Activated CD4-positive, alpha-beta T cell treated with anti-CD3 and anti-CD28 coated beads for 36 hours (primary cell): ENCODE measurements at regions not wholly inside any gene's neighbourhood (a gene's known extent, or its start where the extent isn't known, plus 50 kb on each side); places are given as distances from the start of the nearest gene placed in this dataset.
A peak's percentile ranks its signal among the peaks of the same experiment; 100 is the strongest.
"Not testable (repeated sequence)": the region's sequence is repeated elsewhere in the genome, so short reads cannot be mapped to it uniquely, and the experiment has no call there.

ENCODE experiments used
- ATAC-seq: fragments of 200-7000 bp; cut with Tn5 transposase; one replicate; pipeline ENCODE4 v1.10.0; 2021; ENCODE audit warnings: mild to moderate bottlenecking, moderate library complexity
- CTCF ChIA-PET: fragments of 350-600 bp; sonication (Branson Sonifier 250); formaldehyde crosslinking; loops from one replicate; lab custom pipeline; 2021; ENCODE audit warnings: antibody characterized with exemption; lab: Charles Lee
- POLR2A ChIA-PET: fragments of 350-600 bp; sonication (Branson Sonifier 250); formaldehyde crosslinking; loops from one replicate; lab custom pipeline; 2021; ENCODE audit warnings: antibody characterized with exemption, inconsistent platforms; lab: Charles Lee
- DNase-seq: peaks from one replicate; pipeline ENCODE4 v3.0.0-alpha.2; 2020
- H3K27ac Mint-ChIP-seq: one replicate; pipeline ENCODE4 v1.8.0; 2021; ENCODE audit warnings: mixed read lengths
- H3K27me3 Mint-ChIP-seq: one replicate; pipeline ENCODE4 v1.8.0; 2021; ENCODE audit warnings: mixed read lengths
- H3K36me3 Mint-ChIP-seq: one replicate; pipeline ENCODE4 v1.8.0; 2021; ENCODE audit warnings: low read depth, mixed read lengths
- H3K4me1 Mint-ChIP-seq: one replicate; pipeline ENCODE4 v1.8.0; 2021; ENCODE audit warnings: mixed read lengths
- H3K4me3 Mint-ChIP-seq: one replicate; pipeline ENCODE4 v1.8.0; 2021; ENCODE audit warnings: mild to moderate bottlenecking, moderate library complexity, mixed read lengths
- H3K9me3 Mint-ChIP-seq: one replicate; pipeline ENCODE4 v1.8.0; 2021; ENCODE audit warnings: low read depth, mixed read lengths
- intact Hi-C, 2 experiments: fragments of 100-400 bp; cut with DNase I in 1 of 2; cut with micrococcal nuclease in 1 of 2; formaldehyde crosslinking; loops; one replicate each; pipeline versions ENCODE4 v1.14.2 to v1.15.1; 2022 to 2024; cut with DNase I, micrococcal nuclease

- H3K36me3 Mint-ChIP-seq: no peaks in the 10 kb centered on the region
- DNase-seq (no peak), ATAC-seq (no peak)
- H3K27me3 Mint-ChIP-seq: no peaks in the 10 kb centered on the region
- H3K4me3 Mint-ChIP-seq: no peak overlapping the region
- intact Hi-C loops: no loop called here
- peaks cover 19% of the 10 kb centered on the region for H3K9me3 Mint-ChIP-seq
- ChIA-PET POLR2A (no interaction called here), CTCF (no interaction called here)
- no peak overlapping the region for H3K27ac Mint-ChIP-seq
- no peaks in the 10 kb centered on the region for H3K4me1 Mint-ChIP-seq
Measured at GRCh38 chr7:53318566-53318965, 283.1 kb downstream of the POM121L12 start.

GRCh38 chr7:53325061-53325460, 289.6 kb downstream of the POM121L12 start:
- Mint-ChIP-seq H3K4me1 (no peaks in the 10 kb centered on the region), H3K27ac (no peak overlapping the region), H3K27me3 (no peaks in the 10 kb centered on the region), H3K9me3 (peaks cover 17% of the 10 kb centered on the region), H3K4me3 (no peak overlapping the region), H3K36me3 (no peaks in the 10 kb centered on the region)
- DNase-seq (no peak), ATAC-seq (no peak)
- ChIA-PET POLR2A (no interaction called here), CTCF (no interaction called here)
- intact Hi-C loops: no loop called here

- H3K9me3 Mint-ChIP-seq: peaks cover 12% of the 10 kb centered on the region
- POLR2A ChIA-PET: no interaction called here
- intact Hi-C loops: no loop called here
- no peaks in the 10 kb centered on the region for H3K36me3 Mint-ChIP-seq
- DNase-seq: no peak
- H3K4me3 Mint-ChIP-seq: no peak overlapping the region
- H3K27me3 Mint-ChIP-seq: no peaks in the 10 kb centered on the region
- H3K4me1 Mint-ChIP-seq: no peaks in the 10 kb centered on the region
- CTCF ChIA-PET: no interaction called here
- H3K27ac Mint-ChIP-seq: no peak overlapping the region
- no peak for ATAC-seq
Measured at GRCh38 chr7:53326634-53327033, 291.2 kb downstream of the POM121L12 start.

GRCh38 chr7:53336105-53336668, 300.8 kb downstream of the POM121L12 start:
- Mint-ChIP-seq H3K4me3 (no peak overlapping the region), H3K9me3 (peaks cover 17% of the 10 kb centered on the region), H3K27me3 (no peaks in the 10 kb centered on the region), H3K36me3 (peaks cover 2% of the 10 kb centered on the region), H3K27ac (no peak overlapping the region), H3K4me1 (no peaks in the 10 kb centered on the region)
- no peak for DNase-seq
- ChIA-PET POLR2A (no interaction called here), CTCF (no interaction called here)
- intact Hi-C loops: no loop called here
- no peak for ATAC-seq

GRCh38 chr7:53340220-53340619, 304.8 kb downstream of the POM121L12 start:
- DNase-seq (no peak), ATAC-seq (no peak)
- ChIA-PET POLR2A (no interaction called here), CTCF (no interaction called here)
- intact Hi-C loops: no loop called here
- no peaks in the 10 kb centered on the region for H3K27me3 Mint-ChIP-seq
- H3K9me3 Mint-ChIP-seq: peaks cover 27% of the 10 kb centered on the region
- peaks cover 2% of the 10 kb centered on the region for H3K36me3 Mint-ChIP-seq
- no peaks in the 10 kb centered on the region for H3K4me1 Mint-ChIP-seq
- H3K4me3 Mint-ChIP-seq: no peak overlapping the region
- no peak overlapping the region for H3K27ac Mint-ChIP-seq

- DNase-seq (peak; percentile 38), ATAC-seq (no peak)
- CTCF ChIA-PET: no interaction called here
- Mint-ChIP-seq H3K27ac (no peak overlapping the region), H3K4me1 (no peaks in the 10 kb centered on the region), H3K9me3 (peaks cover 10% of the 10 kb centered on the region), H3K36me3 (no peaks in the 10 kb centered on the region), H3K27me3 (no peaks in the 10 kb centered on the region), H3K4me3 (no peak overlapping the region)
- POLR2A ChIA-PET: no interaction called here
- intact Hi-C loops: no loop called here
Measured at GRCh38 chr7:53350241-53350640, 314.8 kb downstream of the POM121L12 start.

- Mint-ChIP-seq H3K27ac (no peak overlapping the region), H3K4me1 (no peaks in the 10 kb centered on the region), H3K36me3 (no peaks in the 10 kb centered on the region), H3K27me3 (no peaks in the 10 kb centered on the region), H3K4me3 (no peak overlapping the region), H3K9me3 (peaks cover 10% of the 10 kb centered on the region)
- CTCF ChIA-PET: no interaction called here
- DNase-seq (no peak), ATAC-seq (no peak)
- intact Hi-C loops: no loop called here
- POLR2A ChIA-PET: no interaction called here
Measured at GRCh38 chr7:53351681-53352080, 316.2 kb downstream of the POM121L12 start.

GRCh38 chr7:53358269-53358668, 322.8 kb downstream of the POM121L12 start:
- DNase-seq (no peak), ATAC-seq (no peak)
- no peaks in the 10 kb centered on the region for H3K4me1 Mint-ChIP-seq
- ChIA-PET CTCF (no interaction called here), POLR2A (no interaction called here)
- intact Hi-C loops: no loop called here
- no peaks in the 10 kb centered on the region for H3K36me3 Mint-ChIP-seq
- no peak overlapping the region for H3K27ac Mint-ChIP-seq
- no peak overlapping the region for H3K4me3 Mint-ChIP-seq
- H3K9me3 Mint-ChIP-seq: peaks cover 9% of the 10 kb centered on the region
- H3K27me3 Mint-ChIP-seq: no peaks in the 10 kb centered on the region

- ChIA-PET POLR2A (no interaction called here), CTCF (no interaction called here)
- DNase-seq (no peak), ATAC-seq (no peak)
- intact Hi-C loops: no loop called here
- Mint-ChIP-seq H3K27ac (no peak overlapping the region), H3K4me3 (no peak overlapping the region), H3K36me3 (no peaks in the 10 kb centered on the region), H3K27me3 (no peaks in the 10 kb centered on the region), H3K9me3 (peaks cover 17% of the 10 kb centered on the region), H3K4me1 (no peaks in the 10 kb centered on the region)
Measured at GRCh38 chr7:53383131-53383530, 347.7 kb downstream of the POM121L12 start.

- H3K9me3 Mint-ChIP-seq: peaks cover 20% of the 10 kb centered on the region
- DNase-seq, ATAC-seq, intact Hi-C loops, CTCF ChIA-PET, H3K27me3 Mint-ChIP-seq, H3K27ac Mint-ChIP-seq, H3K36me3 Mint-ChIP-seq, POLR2A ChIA-PET, H3K4me1 Mint-ChIP-seq, H3K4me3 Mint-ChIP-seq: not testable (repeated sequence)
Measured at GRCh38 chr7:53385239-53385638, 349.8 kb downstream of the POM121L12 start.

- ATAC-seq (no peak), DNase-seq (no peak)
- CTCF ChIA-PET: no interaction called here
- POLR2A ChIA-PET: no interaction called here
- H3K4me1 Mint-ChIP-seq: no peaks in the 10 kb centered on the region
- no peaks in the 10 kb centered on the region for H3K27me3 Mint-ChIP-seq
- intact Hi-C loops: no loop called here
- H3K4me3 Mint-ChIP-seq: no peak overlapping the region
- no peak overlapping the region for H3K27ac Mint-ChIP-seq
- H3K36me3 Mint-ChIP-seq: no peaks in the 10 kb centered on the region
- H3K9me3 Mint-ChIP-seq: peaks cover 26% of the 10 kb centered on the region
Measured at GRCh38 chr7:53387515-53387914, 352.1 kb downstream of the POM121L12 start.

- Mint-ChIP-seq H3K27me3 (no peaks in the 10 kb centered on the region), H3K4me1 (no peaks in the 10 kb centered on the region), H3K9me3 (peaks cover 14% of the 10 kb centered on the region), H3K4me3 (no peak overlapping the region), H3K36me3 (no peaks in the 10 kb centered on the region), H3K27ac (no peak overlapping the region)
- DNase-seq: no peak
- ChIA-PET POLR2A (no interaction called here), CTCF (interaction anchor here (0.8 kb wide), 1 partner anchor 15 kb away, joined by 3 read pairs; no protein-coding TSS in a partner anchor)
- intact Hi-C loops: no loop called here
- ATAC-seq: no peak
Measured at GRCh38 chr7:53397911-53398310, 362.5 kb downstream of the POM121L12 start.
